Right lobe of liver (tissue), 4 donors: ENCODE measurements at regions not wholly inside any gene's neighbourhood (a gene's known extent, or its start where the extent isn't known, plus 50 kb on each side); places are given as distances from the start of the nearest gene placed in this dataset.

Source experiments
- CTCF ChIP-seq, 4 donors: fragments of 200-600 bp in 3 of 4; fragments of 450-650 bp in 1 of 4; IDR thresholded peaks; one replicate each; pipeline versions ENCODE4 v1.5.1 to v1.8.0; 2016 to 2022; ENCODE audit warnings: antibody characterized with exemption in 4 of 4, mild to moderate bottlenecking in 2 of 4
- POLR2A ChIP-seq: fragments of 450-650 bp; IDR thresholded peaks from one replicate; pipeline ENCODE4 v1.6.1; 2017; ENCODE audit warnings: antibody characterized with exemption, mild to moderate bottlenecking
- donor health status: DM: no; HTN: no; CAD: no.
- donor health status: DM: no; HTN: no; CAD: no.
- donor health status: DM: no; HTN: yes; CAD: no.

- no peak for TF ChIP-seq CTCF (IDR thresholded peaks at IDR 0.05)
- TF ChIP-seq POLR2A: no peak
Measured at GRCh38 chr1:94336991-94337390, 81.2 kb upstream of the ABCD3 start.
